HG03460 (cell line): ENCODE measurements at regions not wholly inside any gene's neighbourhood (a gene's known extent, or its start where the extent isn't known, plus 50 kb on each side); places are given as distances from the start of the nearest gene placed in this dataset.

Experiments used
- ATAC-seq: cut with Tn5 transposase; IDR thresholded peaks from one replicate; pipeline ENCODE4 v1.9.1; 2021; ENCODE audit not compliant: unreplicated experiment

DNA sequence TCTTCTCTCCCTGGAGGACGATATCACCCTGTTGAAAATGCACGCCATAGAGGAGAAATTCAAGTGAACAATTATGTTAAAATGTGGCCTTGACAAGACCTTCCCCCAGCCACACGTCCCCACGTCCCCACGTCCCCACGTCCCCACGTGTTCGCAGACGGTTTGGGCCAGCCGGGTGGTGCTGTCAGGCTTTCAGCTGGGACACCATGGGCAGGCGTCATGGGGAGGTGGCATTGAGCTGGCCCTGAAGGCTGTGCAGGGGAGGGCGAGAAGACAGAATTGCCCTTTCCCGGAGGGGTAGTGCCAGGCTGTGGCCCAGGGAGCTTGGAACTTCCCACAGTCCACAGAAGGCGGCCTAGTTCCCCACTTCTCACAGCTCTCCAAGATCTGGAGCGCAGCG is 240.7 kb upstream of the RAB6C start:
- no peak for ATAC-seq

- no peak for ATAC-seq
These were observed 239.0 kb upstream of the RAB6C start for GRCh38 chr2:129740504-129740903.

DNA sequence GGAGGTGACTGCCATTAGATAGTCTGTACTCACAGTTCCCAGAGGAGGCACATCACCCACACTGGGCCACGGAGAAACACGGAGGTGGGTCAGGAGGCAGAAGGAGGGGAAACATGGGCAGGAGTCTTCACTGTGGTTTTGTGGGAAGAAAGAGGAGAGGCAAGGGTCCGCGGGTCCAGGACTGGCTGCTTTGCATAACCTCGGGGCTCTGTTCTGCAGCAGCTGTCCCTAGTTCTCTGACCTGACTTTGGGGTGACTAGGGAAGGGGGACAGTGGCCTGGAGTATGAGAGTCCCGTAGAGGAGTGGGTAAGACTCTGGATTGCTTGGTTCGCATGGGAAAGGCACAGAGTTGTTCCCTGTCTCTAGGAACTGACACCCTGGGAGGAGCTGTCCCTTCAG is 238.3 kb upstream of the RAB6C start:
- ATAC-seq: no peak

DNA sequence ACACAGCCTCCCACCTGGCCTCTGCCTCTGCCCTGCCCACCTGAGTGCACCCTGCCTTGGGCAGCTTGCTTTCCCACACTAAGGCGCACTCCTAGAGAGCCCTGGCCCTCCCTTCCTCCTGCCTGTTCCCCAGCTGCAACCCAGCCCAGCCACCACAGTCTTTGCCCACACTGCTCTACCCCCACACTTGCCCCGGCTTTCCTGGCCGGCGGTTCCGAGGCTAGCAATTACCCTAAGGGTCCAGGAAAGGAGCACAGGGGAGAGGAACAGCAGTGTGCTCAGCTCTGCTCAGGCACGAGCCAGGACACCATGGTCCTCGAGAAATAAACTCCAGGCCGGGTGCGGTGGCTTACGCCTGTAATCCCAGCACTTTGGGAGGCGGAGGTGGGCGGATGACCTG is 237.8 kb upstream of the RAB6C start:
- ATAC-seq: no peak

GRCh38 chr2:129742415-129743180 is 236.9 kb upstream of the RAB6C start:
- no peak for ATAC-seq

- ATAC-seq: no peak
These were observed 235.3 kb upstream of the RAB6C start for GRCh38 chr2:129744141-129744540.

DNA sequence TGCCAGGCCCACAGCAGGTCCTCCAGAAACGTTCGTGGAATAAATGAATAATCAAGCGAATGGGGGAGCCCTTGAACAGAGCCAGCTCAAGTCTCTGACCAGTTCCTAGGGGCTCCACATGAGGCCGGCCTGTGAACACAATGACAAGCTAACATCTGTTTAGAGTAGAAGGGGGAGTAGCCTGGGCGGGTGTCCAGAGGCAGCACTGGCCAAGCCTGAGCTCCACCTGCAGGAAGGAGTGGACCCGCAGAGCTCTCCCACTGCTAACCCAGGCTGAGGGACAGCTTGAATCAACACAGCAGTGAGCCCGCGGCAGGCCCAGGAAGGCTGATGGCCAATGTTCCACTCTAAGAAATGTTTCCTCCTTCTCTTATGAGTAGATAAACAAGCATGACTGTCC is 234.8 kb upstream of the RAB6C start:
- ATAC-seq: no peak

DNA sequence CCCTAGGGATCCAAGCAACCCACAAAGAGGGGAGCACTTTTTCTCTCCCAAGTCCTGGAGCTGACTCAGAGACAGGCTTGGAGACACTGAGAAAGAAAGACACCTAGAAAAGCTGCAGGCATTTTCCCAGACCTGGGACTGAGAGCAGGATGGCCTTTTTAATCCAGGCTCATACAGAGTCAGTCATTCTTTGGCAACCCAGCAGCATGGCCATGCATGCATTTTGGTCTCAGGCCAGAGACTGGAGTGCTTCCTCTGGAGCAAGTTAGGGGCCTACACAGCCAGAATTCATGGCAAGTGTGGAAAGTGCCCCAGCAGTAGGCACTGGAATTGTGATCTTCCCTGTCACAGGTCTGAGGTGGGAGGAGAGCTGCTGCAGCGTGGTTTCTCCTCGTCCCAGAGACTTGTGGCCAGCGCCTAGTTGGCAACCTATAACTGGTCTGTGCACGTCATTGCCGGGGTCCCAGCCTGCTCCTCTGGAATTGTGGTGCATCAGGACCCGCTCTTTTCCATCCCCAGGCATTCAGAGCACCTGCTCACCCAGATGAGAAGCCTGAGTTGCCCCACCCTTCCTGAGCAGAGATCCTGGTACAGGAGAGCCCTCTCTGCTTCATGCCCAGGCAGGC is 231.9 kb upstream of the RAB6C start:
- ATAC-seq: no peak

DNA sequence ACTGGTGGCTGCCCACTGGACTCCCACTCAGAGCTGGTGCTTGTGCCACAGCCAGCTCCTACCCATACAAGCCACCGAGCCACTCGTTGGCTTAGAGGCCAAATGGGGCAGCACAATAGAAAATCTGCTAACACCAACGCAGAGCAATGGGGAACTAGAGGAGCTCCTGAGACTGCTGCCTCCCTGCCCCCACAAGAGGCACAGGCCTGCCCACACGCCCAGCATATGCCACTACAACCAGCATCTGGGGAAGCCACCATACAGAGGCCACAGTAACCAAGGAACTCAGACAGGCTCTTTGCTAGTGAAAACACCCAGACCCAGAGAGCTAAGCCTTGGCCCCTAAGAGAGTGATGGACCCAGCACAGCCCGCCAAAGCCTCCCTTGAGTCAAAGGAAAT is 231.2 kb upstream of the RAB6C start:
- no peak for ATAC-seq

DNA sequence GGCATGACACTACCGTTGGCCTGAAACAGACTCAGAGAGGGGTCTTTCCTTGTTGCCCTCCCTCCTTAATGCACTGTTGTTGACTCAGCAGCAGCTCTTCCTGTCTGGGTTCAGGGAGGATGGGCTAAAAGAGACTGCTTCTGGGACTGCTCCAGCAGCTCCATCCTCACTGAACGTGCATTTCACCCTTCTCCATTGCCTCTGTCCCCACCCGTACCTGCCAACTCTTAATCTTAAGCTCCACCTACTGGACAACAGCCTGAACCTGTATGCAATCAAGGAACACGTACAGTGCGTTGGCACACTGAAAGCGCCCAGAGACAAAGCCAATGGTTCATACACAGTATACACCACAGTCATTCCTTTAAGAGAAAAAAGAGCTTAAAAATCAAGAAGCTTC is 230.8 kb upstream of the RAB6C start:
- no peak for ATAC-seq

DNA sequence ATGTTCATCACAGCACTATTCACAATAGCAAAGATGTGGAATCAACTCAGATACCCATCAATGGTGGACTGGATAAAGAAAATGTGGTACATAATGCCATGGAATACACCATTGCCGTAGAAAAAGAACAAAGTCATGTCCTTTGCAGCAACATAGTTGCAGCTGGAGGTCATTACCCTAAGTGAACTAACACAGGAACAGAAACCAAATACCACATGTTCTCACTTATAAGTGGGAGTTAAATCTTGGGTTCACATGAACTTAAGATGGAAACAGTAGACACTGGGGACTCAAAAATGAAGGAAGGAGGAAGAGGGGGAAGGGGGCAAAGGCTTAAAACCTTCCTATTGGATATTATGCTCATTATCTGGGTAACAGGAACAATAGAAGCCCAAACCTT is 228.1 kb upstream of the RAB6C start:
- ATAC-seq: no peak

DNA sequence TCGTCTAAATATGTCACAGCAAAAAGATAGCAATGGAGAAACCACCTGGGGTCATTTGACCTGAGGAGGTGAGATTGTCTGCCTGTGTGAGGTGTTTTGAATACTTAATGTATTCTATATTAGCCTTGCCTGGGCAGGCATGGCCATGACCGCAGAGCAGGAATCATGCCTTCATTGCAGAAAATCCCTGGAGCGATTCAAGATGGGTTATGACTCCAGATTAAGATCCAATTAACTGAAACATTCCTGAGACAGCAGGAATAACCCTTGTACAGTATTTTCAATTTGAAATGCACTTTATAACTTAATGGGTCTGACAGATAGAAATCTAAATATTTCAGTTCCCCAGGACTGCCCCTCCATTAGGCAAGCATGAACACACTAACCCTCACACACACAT is 227.3 kb upstream of the RAB6C start:
- ATAC-seq: no peak

DNA sequence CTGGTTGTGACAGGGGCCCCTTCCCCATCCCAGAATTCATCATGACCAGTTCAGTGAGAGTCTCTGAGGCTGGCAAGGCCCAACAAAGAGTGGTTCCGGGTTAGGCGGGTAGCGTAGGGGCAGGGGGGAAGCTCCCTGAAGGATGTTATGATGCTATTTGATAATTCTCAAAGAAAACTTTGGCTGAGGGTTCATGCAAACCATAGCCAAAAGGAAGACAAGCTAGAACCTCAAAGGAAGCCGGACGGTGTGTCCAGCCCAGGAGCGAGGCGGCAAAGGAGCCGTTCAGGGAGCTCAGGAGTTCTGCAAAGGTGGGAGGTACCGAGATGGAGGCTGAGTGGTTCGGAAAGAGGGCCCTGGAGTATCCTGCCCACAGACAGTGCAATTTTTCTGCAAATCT is 226.8 kb upstream of the RAB6C start:
- no peak for ATAC-seq

GRCh38 chr2:129753261-129753660 is 226.2 kb upstream of the RAB6C start:
- ATAC-seq: no peak

DNA sequence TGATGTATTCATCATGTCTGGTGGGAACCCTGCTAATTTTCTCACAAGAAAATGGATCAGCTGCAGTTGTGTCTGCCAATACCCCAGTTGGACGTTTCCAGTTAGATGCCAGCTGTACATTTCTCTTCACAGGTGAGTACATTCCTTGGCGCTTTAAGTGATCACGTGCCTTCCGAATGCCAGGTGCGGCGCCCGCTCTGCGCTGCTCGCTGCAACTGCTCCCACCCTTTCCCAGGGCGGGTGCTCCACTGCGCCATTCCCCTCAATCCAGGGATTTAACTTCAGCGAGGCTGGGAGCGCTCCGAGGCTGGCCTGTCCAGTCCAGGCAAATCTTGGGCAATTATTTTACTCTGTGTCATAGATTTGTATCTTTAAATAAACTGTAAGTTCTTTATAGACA is 225.0 kb upstream of the RAB6C start:
- ATAC-seq: no peak

GRCh38 chr2:129754831-129755230 is 224.6 kb upstream of the RAB6C start:
- no peak for ATAC-seq

GRCh38 chr2:129755786-129756185 is 223.7 kb upstream of the RAB6C start:
- no peak for ATAC-seq

DNA sequence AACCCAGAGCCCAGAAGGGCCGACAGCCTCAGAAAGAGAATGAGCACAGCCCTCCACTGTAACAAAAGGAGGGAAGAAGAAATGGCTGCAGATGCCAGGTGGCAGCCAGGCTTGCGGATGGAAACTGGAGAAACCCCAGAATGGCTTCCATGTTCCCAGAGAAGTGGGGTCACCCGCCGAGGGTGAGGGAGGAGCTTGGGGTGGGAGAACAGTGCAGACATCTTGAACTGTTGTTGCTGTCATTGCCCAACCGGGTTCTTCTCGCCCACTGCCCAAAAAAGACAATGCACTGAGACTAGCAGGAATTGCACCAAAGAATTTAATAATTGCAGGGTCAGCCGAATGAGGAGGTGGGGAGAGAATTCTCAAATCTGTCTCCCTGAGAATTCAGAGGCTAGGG is 223.2 kb upstream of the RAB6C start:
- ATAC-seq: no peak

DNA sequence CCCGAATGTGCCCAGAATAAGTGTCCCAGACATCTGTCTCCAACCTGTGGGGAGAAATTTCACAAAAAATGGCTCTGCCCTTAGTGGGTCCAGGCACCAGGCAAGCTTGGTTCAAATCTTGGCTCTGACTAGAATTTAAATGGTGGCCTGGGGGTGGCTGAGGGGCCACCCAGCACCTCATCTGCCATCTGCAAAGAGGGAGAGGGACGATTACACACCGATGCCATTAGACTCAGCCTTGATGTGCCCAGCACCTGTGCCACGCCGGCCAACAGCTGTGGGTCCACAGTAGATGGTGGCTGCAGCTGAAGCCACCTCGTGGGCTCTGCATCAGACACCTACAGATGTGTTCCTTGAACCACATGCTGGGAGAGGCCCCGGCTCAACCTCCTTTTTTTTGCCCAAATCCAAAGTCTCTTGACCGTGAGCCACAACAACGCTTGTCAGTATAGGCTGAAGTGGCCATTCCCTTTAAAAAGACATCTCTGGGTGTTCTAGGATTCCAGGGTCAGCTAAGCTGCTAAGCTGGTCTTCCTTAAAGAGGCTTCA is 222.0 kb upstream of the RAB6C start:
- ATAC-seq: no peak

- ATAC-seq: no peak
These were observed 221.3 kb upstream of the RAB6C start for GRCh38 chr2:129757915-129758783.

DNA sequence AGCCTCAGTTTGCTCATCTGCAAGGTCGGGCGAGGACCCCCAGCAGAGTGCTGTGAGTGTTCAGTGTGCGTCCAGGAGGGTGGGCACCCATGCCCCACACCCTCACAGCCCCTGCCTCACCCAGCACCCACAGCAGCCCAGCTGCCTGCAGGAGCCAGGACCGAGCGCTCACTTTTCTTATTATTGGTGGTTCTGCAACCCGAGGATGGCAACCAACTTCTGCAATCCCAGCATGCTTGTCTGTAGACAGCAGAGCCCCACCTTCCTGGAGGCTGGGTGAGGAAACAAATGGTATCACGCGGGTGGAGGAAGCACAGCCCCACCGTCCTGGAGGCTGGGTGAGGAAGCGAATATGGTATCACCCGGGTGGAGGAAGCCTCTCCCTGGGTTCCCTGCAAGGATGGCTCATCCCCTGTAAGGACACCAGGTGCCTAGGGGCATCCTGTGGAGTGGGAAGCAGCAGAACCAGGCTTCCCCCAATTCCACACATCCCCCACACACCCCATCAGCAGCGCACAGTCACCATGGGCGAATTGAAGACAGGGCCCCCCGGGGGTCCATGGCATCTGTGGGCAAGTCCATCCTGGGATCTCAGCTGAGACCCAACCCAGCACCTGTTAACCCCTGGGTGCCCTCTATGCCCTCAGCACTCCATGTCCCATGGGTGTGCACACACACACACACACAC is 220.5 kb upstream of the RAB6C start:
- no peak for ATAC-seq
